Immature natural killer cell (primary cell): ENCODE measurements at regions not wholly inside any gene's neighbourhood (a gene's known extent, or its start where the extent isn't known, plus 50 kb on each side); places are given as distances from the start of the nearest gene placed in this dataset.

Experiments
- DNase-seq, 3 donors: peaks; one replicate each; pipeline ENCODE4 v3.0.0; 2022; ENCODE audit warnings: mixed read lengths in 1 of 3
- H3K27ac Mint-ChIP-seq, 6 donors: one replicate each; pipeline ENCODE4 v1.8.0; 2020; ENCODE audit warnings: mixed read lengths in 6 of 6, mild to moderate bottlenecking in 5 of 6, inconsistent platforms in 4 of 6, moderate library complexity in 3 of 6
- H3K27me3 Mint-ChIP-seq, 3 donors: one replicate each; pipeline ENCODE4 v1.8.0; 2020 to 2021; ENCODE audit warnings: low read depth in 3 of 3, mild to moderate bottlenecking in 3 of 3, mixed read lengths in 3 of 3, moderate library complexity in 3 of 3, inconsistent platforms in 1 of 3
- H3K36me3 Mint-ChIP-seq, 3 donors: one replicate each; pipeline ENCODE4 v1.8.0; 2020; ENCODE audit warnings: mixed read lengths in 3 of 3, inconsistent platforms in 2 of 3, mild to moderate bottlenecking in 2 of 3
- H3K4me1 Mint-ChIP-seq, 2 donors: one replicate each; pipeline ENCODE4 v1.8.0; 2020; ENCODE audit warnings: inconsistent platforms in 2 of 2, mild to moderate bottlenecking in 2 of 2, mixed read lengths in 2 of 2, moderate library complexity in 1 of 2
- H3K4me3 Mint-ChIP-seq, 5 donors: one replicate each; pipeline ENCODE4 v1.8.0; 2020; ENCODE audit warnings: mild to moderate bottlenecking in 5 of 5, mixed read lengths in 5 of 5, inconsistent platforms in 3 of 5, moderate library complexity in 3 of 5
- H3K9me3 Mint-ChIP-seq, 6 donors: one replicate each; pipeline ENCODE4 v1.8.0; 2020; ENCODE audit warnings: mild to moderate bottlenecking in 6 of 6, mixed read lengths in 6 of 6, inconsistent platforms in 4 of 6, moderate library complexity in 3 of 6

DNA sequence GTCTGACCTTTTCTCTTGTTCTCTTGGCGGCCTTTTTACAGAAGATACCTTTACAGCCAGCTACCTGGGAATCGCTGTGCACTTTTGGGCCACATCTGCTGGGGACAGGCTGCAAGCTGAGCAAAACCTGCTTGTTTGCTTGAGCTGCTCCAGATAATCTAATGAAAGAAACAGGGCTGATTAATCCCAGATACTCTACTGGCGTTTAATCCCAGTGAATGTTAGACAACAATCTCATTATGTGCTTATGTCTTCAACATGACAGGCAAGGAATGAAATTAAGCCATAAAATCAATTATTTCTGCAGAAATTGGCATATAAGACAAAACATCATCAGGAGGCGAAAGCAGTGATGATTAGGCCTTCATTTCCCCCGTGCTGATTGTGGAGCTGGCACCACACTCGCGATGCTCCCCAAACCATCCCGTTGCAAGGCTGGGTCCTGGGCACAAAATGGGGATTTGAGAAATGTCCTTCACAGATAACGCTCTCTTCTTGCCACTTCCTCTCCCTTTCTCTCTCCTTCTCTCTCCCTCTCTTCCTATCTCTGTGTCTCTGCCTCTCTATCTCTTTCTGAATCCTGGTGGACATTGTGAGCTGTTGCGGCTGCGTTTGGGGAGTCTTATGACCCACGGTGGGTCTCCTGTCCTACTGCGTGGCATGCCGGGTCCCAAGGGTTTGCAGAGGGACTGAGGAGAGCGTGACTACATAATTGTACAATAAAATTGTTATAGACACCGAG, 1053.8 kb downstream of the TBC1D22A start:
- no peak overlapping the region for H3K27ac Mint-ChIP-seq
- H3K36me3 Mint-ChIP-seq: no peaks in the 10 kb centered on the region
- H3K9me3 Mint-ChIP-seq: peaks cover 0 to 4% (median 2%) of the 10 kb centered on the region in 6 donors
- no peak for DNase-seq
- peaks cover 4 to 7% of the 10 kb centered on the region in 2 donors for H3K4me1 Mint-ChIP-seq
- peaks cover 7 to 10% (median 8%) of the 10 kb centered on the region in 3 donors for H3K27me3 Mint-ChIP-seq
- H3K4me3 Mint-ChIP-seq: no peak overlapping the region

DNA sequence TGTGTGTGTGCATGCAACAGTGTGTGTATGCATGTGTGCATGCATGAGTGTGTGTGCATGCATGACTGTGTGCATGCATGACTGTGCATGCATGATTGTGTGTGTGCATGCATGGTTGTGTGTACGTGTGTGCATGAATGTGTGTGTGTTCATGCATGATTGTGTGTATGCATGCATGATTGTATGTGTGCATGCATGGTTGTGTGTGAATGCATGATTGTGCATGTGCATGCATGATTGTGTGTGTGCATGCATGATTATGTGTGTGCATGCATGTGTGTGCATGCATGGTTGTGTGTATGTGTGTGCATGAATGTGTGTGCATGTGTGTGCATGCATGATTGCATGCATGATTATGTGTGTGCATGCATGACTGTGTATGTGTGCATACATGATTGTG, 1052.0 kb downstream of the TBC1D22A start:
- DNase-seq: no peak
- Mint-ChIP-seq H3K9me3 (peaks cover 0 to 4% (median 2%) of the 10 kb centered on the region in 6 donors), H3K4me3 (no peak overlapping the region), H3K27ac (no peak overlapping the region), H3K27me3 (peaks cover 6 to 8% (median 7%) of the 10 kb centered on the region in 3 donors), H3K36me3 (no peaks in the 10 kb centered on the region), H3K4me1 (peaks cover 4 to 7% of the 10 kb centered on the region in 2 donors)

DNA sequence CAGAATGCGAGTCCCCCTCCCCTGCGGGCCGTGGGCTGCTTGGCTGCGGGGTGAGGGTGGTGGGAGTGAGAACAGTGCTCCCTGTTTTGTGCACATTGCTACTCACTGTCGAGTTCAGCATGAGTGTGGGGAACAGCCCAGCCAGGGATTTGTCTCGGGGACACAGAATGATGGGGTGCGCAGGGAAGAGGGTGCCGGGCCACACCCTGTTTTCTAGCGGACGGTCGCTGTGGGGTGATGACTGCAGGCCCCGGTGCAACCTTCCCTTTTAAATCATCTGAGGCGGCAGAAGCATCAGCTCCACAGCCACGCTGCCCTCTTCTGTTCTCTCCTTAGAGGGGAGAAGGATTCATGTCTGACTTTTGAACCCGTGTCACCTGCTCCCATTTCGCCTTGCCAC, 1051.2 kb downstream of the TBC1D22A start:
- H3K9me3 Mint-ChIP-seq: peaks cover 0 to 4% (median 2%) of the 10 kb centered on the region in 6 donors
- H3K27ac Mint-ChIP-seq: no peak overlapping the region
- no peaks in the 10 kb centered on the region for H3K36me3 Mint-ChIP-seq
- H3K4me1 Mint-ChIP-seq: peaks cover 4 to 7% of the 10 kb centered on the region in 2 donors
- H3K4me3 Mint-ChIP-seq: no peak overlapping the region
- no peak for DNase-seq
- H3K27me3 Mint-ChIP-seq: peaks cover 5 to 8% (median 6%) of the 10 kb centered on the region in 3 donors

DNA sequence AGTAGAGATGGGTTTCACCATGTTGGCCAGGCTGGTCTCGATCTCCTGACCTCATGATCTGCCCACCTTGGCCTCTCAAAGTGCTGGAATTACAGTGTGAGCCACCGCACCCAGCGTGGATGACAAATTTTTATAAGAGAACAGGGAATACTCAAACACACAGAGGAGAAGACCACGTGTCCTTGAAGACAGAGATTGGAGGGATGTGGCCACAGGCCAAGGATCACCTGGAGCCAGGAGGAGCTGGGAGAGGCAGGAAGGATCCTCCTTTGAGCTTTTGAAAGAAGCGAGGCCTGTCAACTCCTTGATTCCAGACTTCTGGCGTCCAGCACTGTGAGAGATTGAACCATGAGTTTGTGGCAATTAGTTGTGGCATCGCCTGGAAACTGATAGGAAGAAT, 1049.5 kb downstream of the TBC1D22A start:
- H3K36me3 Mint-ChIP-seq: no peaks in the 10 kb centered on the region
- no peak overlapping the region for H3K4me3 Mint-ChIP-seq
- peaks cover 0 to 2% (median 0%) of the 10 kb centered on the region in 6 donors for H3K9me3 Mint-ChIP-seq
- no peaks in the 10 kb centered on the region for H3K4me1 Mint-ChIP-seq
- no peak overlapping the region for H3K27ac Mint-ChIP-seq
- no peak for DNase-seq
- peaks cover 5 to 9% (median 7%) of the 10 kb centered on the region in 3 donors for H3K27me3 Mint-ChIP-seq

DNA sequence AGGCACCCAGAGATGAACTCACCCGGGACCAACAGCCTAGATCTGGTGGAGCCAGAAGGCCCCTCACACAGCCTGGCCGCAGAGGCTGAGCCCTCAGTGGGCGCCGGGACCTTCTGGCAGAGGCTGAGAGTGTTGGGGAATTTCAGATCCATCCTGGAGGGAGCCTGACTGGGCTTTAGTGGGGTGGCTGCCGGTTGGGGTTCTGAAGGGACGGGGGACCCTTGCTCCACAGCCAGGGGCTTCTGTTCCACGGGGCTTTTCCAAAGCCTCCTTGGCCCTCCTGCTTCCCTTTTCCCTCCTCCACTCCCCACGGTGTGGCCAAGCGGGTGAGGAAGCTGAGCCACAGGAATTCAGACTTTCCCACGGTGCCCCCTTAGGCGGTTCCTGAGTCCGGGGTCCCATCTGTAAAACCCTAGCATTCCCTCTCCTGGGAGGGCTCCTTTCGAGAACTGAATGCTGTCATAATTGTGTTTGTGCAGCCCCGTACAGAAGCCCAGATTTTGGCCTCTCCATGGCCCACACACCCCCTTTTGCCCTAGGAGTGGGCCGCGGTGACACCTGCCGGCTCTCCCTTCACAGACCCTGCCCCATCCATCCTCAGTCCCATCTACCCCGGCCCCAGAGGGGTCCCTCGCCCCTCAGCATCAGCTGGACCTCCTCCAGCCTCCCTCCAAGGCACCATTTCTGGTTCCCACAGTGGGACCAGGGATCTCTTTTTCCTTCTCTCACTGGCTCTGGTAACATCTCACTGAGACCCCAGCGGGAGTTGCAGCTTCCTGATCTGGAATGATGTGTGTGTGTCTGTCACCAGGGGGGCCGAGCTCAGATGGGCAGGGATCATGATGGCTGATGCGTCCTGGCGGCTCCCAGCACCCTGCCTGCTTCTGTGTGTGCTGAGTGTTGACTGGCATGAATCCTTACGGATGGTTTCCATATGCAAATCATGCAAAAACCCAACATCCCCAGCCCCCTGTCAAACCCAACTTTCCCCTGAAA, 1048.4 kb downstream of the TBC1D22A start:
- DNase-seq: no peak
- Mint-ChIP-seq H3K27me3 (peaks cover 2 to 7% (median 7%) of the 10 kb centered on the region in 3 donors), H3K36me3 (no peaks in the 10 kb centered on the region), H3K9me3 (no peaks in the 10 kb centered on the region), H3K4me1 (no peaks in the 10 kb centered on the region), H3K27ac (no peak overlapping the region), H3K4me3 (no peak overlapping the region)

DNA sequence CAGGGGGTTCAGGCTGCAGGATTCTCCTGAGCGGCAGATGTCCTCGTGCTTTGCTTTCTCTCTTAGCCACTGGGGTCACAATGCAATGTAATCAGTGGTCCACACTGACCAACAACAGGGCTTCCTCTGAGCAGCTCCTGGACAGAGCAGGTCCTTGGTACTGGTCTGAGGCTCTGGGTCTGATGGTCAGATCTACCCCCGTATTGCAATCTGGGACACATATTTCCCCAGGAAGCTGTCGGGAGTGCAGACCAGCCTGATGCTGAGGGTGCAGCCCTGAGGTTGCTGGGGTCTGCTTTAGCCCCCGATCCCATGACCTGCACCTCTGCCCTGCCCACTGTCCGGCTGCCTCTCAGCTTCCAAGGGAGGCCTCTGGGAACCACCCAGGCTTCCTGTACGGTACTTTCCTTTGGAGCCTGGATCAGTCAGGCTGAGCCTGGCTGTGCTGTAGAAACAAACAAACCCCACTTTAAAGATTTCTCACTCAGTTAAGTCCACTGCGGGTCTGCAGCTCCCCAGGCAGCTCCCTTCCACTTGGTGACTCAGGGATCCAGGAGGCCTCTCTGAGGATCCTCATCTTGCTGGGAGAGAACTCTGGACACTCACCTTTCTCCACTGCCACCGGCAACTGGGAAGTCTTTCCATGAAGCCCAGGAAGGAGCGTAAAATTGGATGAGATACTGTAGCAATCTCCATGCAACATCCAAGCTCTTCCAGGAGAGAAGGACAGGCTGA, 1046.6 kb downstream of the TBC1D22A start:
- Mint-ChIP-seq H3K9me3 (no peaks in the 10 kb centered on the region), H3K4me3 (no peak overlapping the region), H3K4me1 (no peaks in the 10 kb centered on the region), H3K27me3 (peaks cover 2 to 7% (median 5%) of the 10 kb centered on the region in 3 donors), H3K36me3 (no peaks in the 10 kb centered on the region), H3K27ac (no peak overlapping the region)
- no peak for DNase-seq

DNA sequence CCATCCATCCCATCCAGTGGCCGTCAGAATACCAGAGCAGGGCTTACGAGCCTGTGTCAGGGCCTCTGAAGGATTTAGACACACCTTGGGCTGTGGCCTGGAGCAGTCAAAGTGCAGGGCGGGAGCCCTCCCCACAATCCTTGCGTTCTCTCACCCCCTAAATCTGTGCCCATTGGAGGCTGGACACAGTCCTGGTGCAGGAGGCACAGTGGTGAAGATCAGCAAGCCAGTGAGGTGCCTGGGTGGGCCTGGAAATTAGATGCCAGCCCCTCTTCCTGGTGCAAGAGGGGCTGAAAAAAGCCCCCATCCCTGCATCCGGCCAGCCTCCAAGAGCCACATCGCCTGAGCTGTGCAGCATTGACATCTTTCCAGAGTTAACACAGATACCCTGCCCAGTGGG, 1045.8 kb downstream of the TBC1D22A start:
- Mint-ChIP-seq H3K27ac (no peak overlapping the region), H3K27me3 (peaks cover 0 to 4% (median 3%) of the 10 kb centered on the region in 3 donors), H3K36me3 (no peaks in the 10 kb centered on the region), H3K4me3 (no peak overlapping the region), H3K4me1 (no peaks in the 10 kb centered on the region), H3K9me3 (no peaks in the 10 kb centered on the region)
- DNase-seq: no peak

DNA sequence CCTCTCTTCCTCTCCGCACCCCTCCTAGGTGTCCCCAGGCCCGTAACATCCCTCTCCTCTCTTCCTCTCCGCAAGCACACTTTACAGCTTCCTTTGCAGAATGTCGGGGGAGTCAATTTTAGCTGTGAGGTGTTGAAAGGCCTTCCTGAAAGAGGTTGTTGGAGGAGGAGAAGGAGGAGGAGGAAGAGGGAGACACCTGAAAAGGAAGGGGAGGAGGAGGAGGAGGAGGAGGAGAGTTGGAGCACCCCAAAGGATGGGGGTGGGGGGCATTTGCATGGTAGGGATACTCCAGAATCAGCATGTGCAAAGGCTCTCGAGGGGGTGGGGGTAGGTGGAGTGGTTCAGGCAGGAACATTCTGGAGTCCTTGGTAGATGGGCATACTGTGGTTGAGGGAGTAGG, 1045.1 kb downstream of the TBC1D22A start:
- Mint-ChIP-seq H3K27ac (no peak overlapping the region), H3K9me3 (peaks cover 0 to 1% (median 0%) of the 10 kb centered on the region in 6 donors), H3K36me3 (no peaks in the 10 kb centered on the region), H3K4me1 (no peaks in the 10 kb centered on the region), H3K27me3 (peaks cover 0 to 3% (median 2%) of the 10 kb centered on the region in 3 donors), H3K4me3 (no peak overlapping the region)
- no peak for DNase-seq

DNA sequence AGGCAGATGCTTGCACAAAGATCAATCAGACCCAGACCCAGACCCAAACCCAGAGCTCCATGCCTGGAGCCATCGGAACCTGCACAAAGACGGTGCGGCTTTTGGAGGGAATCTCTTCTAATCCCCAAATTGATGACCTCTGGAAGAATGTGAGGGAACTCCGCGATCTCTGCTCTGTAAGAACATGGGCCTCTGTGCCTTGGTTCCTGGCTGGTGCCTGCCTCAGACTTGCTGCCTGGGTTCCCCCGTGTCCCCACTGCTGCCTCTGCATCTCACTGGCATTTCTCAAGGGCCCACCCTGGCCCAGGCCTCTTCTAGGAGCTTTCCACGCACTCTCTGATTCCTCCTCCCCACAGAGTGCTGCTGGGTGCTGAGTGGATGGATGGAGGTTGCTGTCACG, 1044.4 kb downstream of the TBC1D22A start:
- Mint-ChIP-seq H3K4me3 (no peak overlapping the region), H3K9me3 (peaks cover 0 to 1% (median 0%) of the 10 kb centered on the region in 6 donors), H3K27ac (no peak overlapping the region), H3K4me1 (no peaks in the 10 kb centered on the region), H3K36me3 (no peaks in the 10 kb centered on the region), H3K27me3 (peaks cover 0 to 7% (median 3%) of the 10 kb centered on the region in 3 donors)
- no peak for DNase-seq

DNA sequence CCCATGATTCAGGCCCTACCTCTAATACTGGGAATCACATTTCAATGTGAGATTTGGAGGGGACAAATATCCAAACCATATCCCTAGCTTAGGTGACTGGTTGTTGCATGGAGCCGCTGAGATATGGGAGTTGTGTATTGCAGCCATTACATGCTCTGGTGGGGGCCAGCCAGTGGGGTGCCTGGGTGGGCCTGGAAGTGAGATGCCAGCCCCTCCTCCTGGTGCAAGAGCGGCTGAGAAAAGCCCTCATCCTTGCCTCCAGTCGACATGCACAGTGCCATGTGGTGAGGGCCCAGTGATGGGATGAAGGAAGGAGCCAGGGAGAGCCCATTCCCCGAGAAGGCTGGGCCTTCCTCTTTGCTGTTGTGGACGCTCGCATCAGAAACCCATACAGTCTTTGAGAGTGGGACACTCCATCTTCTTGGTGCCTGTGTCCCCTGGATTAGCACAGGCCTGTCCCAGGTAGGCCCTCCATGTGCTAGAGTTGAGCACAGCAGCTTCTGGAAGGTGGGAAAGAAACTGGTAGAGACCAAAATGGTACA, 1043.0 kb downstream of the TBC1D22A start:
- no peak for DNase-seq
- H3K4me1 Mint-ChIP-seq: no peaks in the 10 kb centered on the region
- no peak overlapping the region for H3K27ac Mint-ChIP-seq
- no peaks in the 10 kb centered on the region for H3K36me3 Mint-ChIP-seq
- peaks cover 0 to 13% (median 5%) of the 10 kb centered on the region in 3 donors for H3K27me3 Mint-ChIP-seq
- peaks cover 0 to 1% (median 0%) of the 10 kb centered on the region in 6 donors for H3K9me3 Mint-ChIP-seq
- no peak overlapping the region for H3K4me3 Mint-ChIP-seq

DNA sequence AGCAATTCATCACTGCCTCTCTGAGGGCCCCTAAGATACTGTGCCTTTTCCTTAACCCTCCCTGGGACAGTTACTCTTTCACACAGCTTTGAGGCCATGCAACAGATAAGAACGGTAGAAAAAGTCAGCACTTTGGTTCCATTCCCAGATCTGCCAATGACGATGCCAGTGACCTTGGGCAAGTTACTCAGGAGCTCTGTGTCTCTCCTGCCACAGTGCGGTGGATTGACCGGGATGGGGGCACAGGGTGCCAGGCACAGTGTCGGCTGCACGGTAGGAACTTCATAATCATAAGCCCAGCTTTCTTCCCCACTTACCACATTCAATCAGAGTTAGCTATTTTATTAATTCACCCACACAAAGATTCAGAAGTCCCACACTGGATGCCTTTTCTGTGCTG, 1041.8 kb downstream of the TBC1D22A start:
- DNase-seq: no peak
- Mint-ChIP-seq H3K4me3 (no peak overlapping the region), H3K9me3 (peaks cover 0 to 1% (median 0%) of the 10 kb centered on the region in 6 donors), H3K27ac (no peak overlapping the region), H3K27me3 (peaks cover 0 to 11% (median 5%) of the 10 kb centered on the region in 3 donors), H3K4me1 (no peaks in the 10 kb centered on the region), H3K36me3 (no peaks in the 10 kb centered on the region)

DNA sequence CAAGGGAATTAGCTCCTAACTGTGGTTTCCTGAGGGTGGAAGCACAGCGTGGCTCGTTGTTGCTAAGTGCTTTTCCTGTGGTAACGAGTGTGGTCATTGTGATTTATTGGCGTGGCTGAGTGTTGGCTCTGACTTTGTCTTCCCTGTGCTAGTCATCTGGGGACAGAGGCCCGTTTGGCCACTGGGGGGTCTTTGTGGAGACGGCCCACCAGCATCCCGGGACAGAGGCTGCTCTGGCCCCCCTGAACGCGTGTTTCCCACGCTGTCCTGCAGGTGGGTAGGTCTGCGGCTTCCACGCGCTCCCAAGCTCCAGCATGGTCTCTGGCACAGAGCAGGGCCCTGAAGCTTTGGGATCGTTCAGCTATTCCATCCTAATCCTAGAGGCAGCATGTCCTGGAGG, 1040.0 kb downstream of the TBC1D22A start:
- Mint-ChIP-seq H3K27ac (no peak overlapping the region), H3K9me3 (peaks cover 0 to 1% (median 0%) of the 10 kb centered on the region in 6 donors), H3K27me3 (peaks cover 2 to 11% (median 3%) of the 10 kb centered on the region in 3 donors), H3K36me3 (no peaks in the 10 kb centered on the region), H3K4me3 (no peak overlapping the region), H3K4me1 (no peaks in the 10 kb centered on the region)
- DNase-seq: no peak

DNA sequence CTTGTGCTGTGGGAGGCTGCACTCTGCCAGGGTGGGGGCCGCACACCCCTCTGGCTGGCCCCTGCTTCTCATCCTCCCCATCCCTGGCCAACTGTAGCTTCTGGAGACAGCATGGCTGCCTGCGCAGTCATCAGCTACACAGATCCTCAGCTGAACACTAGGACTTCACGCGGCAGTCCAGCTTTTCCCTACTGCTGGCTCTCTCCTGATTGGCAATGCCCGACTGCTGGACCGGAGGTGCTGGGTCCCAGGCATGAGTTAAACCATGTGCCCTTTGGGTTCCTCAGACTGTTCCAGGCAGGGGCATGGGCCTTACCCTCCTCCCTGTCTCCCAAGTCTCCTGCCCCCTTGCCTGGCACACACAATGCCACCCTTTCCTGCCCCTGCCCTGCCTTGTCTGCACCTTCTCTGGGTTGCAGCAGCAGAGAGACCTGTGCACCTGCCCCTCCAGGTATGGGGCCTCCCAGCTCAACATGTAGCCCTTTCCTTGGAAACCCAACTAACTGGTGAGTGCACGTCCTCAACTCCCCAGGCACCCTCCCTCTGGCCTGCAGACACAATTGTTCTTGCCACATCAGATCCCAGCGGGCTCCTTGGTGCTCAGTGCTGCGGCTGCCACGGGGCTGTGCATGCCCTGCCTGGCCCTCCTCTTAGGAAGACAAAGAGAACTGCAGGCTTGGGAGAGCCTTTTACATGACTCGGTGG, 1039.2 kb downstream of the TBC1D22A start:
- Mint-ChIP-seq H3K4me1 (no peaks in the 10 kb centered on the region), H3K36me3 (no peaks in the 10 kb centered on the region), H3K4me3 (no peak overlapping the region), H3K27me3 (peaks cover 2 to 10% (median 3%) of the 10 kb centered on the region in 3 donors), H3K9me3 (peaks cover 0 to 1% (median 0%) of the 10 kb centered on the region in 6 donors), H3K27ac (no peak overlapping the region)
- no peak for DNase-seq
